DOHH2 (cell line): ENCODE measurements at regions not wholly inside any gene's neighbourhood (a gene's known extent, or its start where the extent isn't known, plus 50 kb on each side); places are given as distances from the start of the nearest gene placed in this dataset.

Experiments
- EZH2phosphoT487 ChIP-seq: fragments of 200-600 bp; sonication (generic); IDR thresholded peaks from 2 replicates; pipeline ENCODE4 v1.6.1; 2017; ENCODE audit warnings: borderline replicate concordance, mild to moderate bottlenecking, antibody characterized with exemption, low read length, moderate library complexity, mixed read lengths
- TF ChIP-seq, protein P1 (sequence below): fragments of 200-600 bp; sonication (generic); IDR thresholded peaks from one replicate; pipeline ENCODE4 v1.5.1; 2014; ENCODE audit warnings: antibody characterized with exemption, mild to moderate bottlenecking, low read depth, low read length; ENCODE audit not compliant: poor library complexity, severe bottlenecking

DNA sequence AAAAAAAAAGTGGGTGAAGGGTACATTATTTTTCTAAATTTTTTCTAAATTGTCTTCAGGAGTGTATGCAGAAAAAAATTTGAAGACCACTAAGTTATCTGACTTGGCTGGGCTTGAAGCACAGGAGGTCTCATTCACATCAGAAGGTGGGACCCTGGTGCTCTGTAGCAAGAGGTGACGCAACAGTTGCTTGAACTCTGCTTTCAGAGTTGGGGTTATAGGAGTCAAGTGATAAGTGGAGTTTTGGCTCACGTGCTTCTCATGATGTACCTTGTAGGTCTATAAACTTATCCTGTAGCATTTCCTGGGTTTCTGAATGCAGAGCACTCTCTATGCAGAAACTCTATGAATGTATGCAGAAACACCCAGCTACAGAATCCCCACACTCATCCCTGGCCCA, 58.5 kb upstream of the FOXC1 start:
- TF ChIP-seq, protein P1, sequence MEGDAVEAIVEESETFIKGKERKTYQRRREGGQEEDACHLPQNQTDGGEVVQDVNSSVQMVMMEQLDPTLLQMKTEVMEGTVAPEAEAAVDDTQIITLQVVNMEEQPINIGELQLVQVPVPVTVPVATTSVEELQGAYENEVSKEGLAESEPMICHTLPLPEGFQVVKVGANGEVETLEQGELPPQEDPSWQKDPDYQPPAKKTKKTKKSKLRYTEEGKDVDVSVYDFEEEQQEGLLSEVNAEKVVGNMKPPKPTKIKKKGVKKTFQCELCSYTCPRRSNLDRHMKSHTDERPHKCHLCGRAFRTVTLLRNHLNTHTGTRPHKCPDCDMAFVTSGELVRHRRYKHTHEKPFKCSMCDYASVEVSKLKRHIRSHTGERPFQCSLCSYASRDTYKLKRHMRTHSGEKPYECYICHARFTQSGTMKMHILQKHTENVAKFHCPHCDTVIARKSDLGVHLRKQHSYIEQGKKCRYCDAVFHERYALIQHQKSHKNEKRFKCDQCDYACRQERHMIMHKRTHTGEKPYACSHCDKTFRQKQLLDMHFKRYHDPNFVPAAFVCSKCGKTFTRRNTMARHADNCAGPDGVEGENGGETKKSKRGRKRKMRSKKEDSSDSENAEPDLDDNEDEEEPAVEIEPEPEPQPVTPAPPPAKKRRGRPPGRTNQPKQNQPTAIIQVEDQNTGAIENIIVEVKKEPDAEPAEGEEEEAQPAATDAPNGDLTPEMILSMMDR, result no peak
- no peak for TF ChIP-seq EZH2phosphoT487
